Superior temporal gyrus (tissue), 1 donor: ENCODE measurements at regions not wholly inside any gene's neighbourhood (a gene's known extent, or its start where the extent isn't known, plus 50 kb on each side); places are given as distances from the start of the nearest gene placed in this dataset.
A peak's percentile ranks its signal among the peaks of the same experiment; 100 is the strongest.
"Not testable (repeated sequence)": the region's sequence is repeated elsewhere in the genome, so short reads cannot be mapped to it uniquely, and the experiment has no call there.

ENCODE experiments used
- DNase-seq: peaks from one replicate; pipeline ENCODE4 v3.0.0-alpha.2; 2016; ENCODE audit errors: extremely low spot score

DNA sequence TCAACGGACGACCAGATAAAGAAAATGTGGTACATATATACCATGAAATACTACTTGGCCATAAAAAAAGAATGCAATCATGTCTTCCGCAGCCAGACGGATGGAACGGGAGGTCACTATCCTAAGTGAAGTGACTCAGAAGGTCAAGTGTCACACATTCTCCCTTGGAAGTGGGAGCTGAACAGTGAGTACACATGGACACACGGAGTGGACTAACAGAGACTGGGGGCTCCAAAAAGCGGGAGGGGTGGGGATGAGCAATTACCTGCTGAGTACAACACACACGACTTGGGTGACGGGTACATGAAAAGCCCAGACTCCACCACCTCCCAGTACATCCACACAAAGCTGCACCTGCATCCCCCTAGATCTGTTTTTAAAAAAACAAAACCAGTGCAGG, 62.5 kb upstream of the TNK2 start:
- DNase-seq, result not testable (repeated sequence)

DNA sequence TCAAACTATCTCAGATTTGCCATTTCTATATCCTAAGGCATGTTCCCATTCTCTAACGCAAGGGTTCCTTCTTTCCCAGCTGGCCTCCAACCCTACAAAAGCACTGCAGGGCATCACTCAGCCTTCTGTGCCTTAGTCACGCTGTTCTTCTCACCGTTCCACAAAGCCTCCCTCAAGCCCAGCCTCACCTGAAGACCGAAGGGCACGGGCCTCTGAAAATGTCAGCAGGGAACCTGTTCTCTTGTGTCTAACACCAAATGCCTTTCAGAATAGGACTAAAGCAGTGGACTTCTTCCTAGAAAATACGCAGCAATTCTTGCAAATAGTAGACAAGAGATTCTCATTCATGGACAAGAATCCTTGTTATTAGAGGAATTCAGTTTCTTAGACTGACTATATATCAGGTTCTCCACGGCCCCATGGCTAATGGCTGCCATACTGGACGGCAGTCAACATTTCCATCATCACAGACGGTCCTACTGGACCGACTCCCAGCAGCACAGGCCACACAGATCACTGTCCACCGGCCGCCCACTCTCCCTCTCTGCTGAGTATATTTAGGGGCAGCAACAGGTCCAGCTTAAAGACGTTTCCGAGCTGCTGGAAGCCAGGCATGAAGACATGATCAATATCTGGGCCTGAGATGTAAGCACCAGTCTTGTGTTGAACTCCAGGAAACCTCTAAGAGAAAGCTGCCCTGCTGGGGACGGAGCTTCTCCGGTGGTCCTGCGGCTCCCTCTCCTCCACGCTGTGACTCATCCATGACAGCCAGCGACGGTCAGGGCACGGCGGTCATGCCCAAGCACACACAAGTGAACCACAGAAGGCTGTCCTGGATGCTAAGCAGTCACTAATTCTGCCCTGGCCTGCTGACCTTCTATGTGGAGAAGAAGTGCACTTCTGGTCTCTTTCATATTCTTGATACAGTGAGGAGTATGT, 61.8 kb upstream of the TNK2 start:
- DNase-seq, result not testable (repeated sequence)

DNA sequence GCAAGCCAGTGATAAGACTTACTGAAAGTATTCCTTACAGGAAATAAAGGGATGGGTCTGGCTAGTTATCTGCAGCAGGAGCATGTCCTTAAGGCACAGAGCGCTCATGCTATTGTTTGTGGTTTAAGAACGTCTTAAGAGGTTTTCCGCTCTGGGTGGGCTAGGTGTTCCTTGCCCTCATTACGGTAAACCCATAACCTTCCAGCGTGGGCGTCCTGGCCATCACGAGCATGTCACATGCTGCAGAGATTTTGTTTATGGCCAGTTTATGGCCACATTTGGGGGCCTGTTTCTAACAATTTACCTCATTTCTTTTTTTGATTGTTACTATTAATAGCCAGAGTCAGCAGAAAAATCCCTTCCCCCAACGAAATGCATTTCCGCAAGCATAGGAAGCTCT, 61.0 kb upstream of the TNK2 start:
- not testable (repeated sequence) for DNase-seq

DNA sequence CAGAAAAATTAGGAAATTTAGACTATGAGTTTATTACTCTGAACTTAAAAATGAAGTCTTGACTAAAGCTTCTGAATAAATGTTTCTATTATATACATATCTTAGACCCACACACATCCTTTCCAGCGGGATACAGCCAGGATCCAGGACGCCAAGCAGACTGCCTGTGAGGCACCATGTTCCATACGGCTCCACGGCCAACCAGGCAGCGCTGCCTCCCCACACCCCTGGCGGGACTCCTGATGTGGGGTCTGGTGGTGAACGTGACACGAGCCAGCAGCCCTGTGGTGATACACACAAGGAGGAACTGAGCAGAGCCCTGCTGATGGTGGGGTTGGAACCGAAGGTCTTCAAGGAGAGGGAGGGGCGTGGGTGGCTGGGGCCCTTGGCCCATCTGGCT, 59.8 kb upstream of the TNK2 start:
- DNase-seq, result not testable (repeated sequence)

DNA sequence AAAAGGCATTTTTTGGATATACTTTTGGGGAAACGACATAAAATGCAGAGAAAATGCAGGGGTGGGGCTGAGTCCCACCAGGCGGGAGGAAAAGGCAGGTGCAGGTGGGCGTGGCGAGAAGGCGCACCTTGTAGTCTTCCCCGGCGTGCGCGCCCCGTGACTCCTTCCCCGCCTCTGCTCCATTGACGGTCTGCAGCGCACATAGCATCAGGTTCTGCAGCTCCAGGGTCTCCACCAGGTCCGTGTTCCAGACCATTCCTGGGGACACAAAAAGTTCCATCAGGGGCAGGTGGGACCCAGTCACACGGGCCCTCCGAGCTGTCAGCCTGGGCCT, 59.0 kb upstream of the TNK2 start:
- not testable (repeated sequence) for DNase-seq

DNA sequence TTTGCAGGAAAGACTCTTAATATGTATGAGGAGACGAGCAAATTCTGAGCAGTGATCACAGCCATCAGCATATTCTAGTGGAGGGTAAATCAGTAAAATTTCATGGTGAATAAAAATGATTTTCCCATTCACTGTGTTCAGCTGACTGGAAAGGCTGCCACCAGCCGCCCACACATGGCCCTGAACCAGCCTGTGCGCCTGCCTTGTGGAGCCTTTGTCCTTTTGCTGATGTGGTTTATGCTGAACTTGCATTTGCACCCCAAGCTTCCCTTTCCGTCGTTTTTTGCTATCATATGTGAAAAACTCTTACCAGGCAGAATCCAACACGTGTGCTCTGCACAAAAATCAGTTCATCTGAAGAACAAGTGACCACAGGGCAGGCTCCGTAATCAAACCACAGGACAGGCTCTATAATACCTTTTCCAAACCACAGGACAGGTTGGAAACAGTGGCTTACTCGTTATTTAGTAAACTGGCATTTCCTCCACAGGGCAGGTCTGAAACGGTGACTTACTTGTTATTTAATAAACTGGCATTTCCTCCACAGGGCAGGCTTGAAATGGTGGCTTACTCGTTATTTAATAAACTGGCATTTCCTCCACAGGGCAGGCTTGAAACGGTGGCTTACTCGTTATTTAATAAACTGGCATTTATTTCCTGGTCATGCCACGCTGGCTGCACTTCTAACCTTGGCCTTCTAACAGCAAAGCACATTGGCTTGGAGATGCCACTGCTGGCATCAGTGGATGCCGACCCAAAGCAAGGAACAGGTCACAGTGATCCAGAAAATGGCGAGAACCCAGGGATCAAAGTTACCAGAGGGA, 58.4 kb upstream of the TNK2 start:
- not testable (repeated sequence) for DNase-seq

DNA sequence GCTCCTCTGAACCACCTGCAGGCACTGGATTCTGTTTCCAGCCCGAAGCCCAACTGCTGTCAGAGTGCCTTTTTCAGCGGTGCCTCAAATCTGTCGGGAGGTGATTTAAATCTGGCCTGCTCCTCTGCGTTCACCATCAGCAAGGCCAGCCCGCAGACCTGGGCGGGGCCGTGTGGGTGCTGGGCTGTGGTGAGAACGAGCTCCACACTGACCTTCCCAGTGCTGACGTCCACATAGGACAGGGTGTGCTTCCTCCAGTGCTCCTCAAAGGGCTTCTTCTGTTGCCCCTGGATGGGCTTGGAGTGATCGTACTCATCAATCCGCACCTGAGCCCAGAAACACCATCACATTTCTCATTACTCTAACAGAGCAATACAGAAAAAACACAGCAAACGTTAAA, 56.9 kb upstream of the TNK2 start:
- DNase-seq, result not testable (repeated sequence)

DNA sequence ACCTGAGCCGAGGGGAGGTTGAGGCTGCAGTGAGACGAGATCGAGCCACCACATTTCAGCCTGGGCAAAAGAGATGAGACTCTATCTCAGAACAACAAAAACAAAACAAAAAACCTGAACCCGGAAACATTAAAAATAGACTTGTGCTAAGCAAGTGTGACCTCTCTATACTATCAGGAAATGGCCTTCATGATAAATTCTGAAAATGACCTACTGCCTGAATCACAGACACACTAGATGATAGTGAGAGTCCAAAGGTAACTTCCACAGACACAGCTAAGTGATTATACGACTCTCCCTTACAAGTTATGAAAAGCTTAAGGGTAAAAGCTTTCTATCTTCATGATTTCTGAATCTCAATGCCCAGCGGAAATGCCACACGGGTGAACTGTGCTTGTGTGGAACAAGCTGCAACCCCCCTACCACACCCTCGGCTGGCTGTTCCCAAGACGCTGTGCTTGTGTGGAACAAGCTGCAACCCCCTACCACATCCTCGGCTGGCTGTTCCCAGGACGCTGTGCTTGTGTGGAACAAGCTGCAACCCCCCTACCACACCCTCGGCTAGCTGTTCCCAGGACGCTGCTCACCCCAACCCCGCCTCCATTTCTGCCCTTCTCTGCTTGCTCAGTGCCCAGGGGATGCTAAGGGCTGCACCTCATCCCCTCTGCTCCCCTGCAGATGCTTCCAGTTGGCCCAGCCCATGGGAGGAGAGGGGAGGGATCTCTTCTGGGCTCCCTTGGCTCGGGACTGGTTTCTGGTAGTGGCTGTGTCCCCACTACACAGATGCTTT, 56.2 kb upstream of the TNK2 start:
- DNase-seq, result not testable (repeated sequence)

DNA sequence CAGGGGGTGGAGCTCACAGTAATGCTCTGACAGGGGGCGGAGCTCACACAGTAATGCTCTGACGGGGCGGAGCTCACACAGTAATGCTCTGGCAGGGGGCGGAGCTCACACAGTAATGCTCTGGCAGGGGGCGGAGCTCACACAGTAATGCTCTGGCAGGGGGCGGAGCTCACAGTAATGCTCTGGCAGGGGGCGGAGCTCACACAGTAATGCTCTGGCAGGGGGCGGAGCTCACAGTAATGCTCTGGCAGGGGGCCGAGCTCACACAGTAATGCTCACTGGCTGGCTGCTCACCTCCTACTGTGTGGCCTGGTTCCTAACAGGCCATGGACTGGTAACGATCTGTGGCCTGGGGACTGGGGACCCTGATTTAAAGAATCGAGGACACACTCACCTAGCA, 53.9 kb upstream of the TNK2 start:
- DNase-seq, result not testable (repeated sequence)

DNA sequence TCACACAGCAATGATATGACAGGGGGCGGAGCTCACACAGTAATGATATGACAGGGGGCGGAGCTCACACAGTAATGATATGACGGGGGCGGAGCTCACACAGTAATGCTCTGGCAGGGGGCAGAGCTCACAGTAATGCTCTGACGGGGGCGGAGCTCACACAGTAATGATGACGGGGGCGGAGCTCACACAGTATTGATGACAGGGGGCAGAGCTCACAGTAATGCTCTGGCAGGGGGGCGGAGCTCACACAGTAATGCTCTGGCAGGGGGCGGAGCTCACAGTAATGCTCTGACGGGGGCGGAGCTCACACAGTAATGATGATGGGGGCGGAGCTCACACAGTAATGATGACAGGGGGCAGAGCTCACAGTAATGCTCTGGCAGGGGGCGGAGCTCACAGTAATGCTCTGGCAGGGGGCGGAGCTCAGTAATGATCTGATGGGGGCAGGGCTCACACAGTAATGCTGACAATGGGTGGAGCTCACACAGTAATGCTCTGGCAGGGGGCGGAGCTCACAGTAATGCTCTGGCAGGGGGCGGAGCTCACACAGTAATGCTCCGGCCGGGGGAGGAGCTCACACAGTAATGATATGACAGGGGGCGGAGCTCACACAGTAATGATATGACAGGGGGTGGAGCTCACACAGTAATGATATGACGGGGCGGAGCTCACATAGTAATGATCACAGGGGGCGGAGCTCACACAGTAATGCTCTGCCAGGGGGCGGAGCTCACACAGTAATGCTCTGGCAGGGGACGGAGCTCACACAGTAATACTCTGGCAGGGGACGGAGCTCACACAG, 52.8 kb upstream of the TNK2 start:
- DNase-seq, result not testable (repeated sequence)

DNA sequence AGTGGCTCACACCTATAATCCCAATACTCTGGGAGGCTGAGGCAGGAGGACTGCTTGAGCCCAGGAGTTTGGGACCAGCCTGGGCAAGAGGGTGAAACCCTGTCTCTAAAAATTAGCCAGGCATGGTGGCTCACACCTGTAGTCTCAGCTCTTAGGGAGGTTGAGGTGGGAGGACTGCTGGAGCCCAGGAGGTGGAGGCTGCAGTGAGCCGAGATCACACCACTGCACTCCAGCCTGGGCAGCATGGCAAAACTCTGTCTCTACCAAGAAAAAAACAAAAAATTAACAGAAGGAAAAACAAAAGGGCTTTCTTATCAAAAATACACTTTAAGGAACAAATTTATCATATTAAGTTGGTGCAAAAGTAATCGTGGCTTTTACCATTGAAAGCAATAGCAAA, 51.8 kb upstream of the TNK2 start:
- DNase-seq, result not testable (repeated sequence)

DNA sequence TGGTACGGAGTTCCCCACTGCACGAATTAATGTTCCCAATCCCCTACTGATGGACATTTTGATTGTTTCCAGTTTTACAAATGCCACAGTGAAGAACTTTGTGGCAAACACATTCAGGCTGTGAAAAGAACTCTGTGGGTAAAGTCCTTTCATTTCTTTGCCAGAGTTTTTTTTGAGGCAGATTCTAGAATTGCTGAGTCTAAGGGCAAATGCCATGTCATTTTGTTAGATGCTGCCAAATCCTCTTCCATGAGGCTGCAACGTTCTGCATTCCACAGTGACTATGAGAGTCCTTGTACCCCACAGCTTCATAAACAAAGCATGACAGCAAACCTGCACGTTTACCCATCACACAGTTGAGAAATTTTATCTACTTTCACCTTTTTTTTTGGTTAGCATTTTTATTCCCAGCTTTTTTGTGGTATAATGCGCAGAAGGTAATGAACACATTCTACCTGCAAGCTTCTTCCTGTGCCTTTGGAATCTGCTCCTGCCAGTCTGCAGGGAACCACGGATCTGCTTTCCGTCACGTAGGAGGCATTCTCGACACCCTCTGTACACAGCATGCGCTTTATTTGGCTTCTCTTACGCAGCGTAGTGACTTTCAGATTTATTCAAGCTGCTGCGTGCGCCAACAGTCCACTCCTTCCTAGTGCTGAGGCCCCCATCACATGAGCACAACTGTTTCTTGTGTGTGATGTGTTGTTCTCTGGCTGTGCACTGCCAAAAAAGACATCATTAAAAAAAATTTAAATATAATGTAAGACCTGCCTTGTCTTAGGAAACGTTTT, 51.2 kb upstream of the TNK2 start:
- not testable (repeated sequence) for DNase-seq

DNA sequence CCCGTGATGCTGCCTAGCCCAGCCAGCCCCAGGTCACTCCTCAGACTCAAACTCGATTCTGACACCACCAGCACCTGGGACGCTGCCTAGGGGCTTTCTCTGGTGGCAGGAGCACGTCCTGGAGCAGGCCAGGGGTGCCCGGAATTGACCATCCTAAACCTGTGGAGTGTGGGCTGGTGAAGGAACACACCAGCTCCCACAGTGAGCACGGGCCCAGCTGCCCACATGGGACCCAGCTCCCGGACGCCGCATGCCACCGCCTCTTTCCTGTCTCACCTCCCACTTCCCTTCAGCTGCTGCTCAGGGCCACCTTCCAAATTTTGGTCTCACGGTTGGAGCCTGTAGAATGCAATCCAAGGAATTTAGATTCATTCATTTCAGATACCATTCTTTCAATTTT, 50.4 kb upstream of the TNK2 start:
- DNase-seq, result peak; percentile 32
